ENCODE measurements at regions not wholly inside any gene's neighbourhood (a gene's known extent, or its start where the extent isn't known, plus 50 kb on each side); places are given as distances from the start of the nearest gene placed in this dataset.

DNA sequence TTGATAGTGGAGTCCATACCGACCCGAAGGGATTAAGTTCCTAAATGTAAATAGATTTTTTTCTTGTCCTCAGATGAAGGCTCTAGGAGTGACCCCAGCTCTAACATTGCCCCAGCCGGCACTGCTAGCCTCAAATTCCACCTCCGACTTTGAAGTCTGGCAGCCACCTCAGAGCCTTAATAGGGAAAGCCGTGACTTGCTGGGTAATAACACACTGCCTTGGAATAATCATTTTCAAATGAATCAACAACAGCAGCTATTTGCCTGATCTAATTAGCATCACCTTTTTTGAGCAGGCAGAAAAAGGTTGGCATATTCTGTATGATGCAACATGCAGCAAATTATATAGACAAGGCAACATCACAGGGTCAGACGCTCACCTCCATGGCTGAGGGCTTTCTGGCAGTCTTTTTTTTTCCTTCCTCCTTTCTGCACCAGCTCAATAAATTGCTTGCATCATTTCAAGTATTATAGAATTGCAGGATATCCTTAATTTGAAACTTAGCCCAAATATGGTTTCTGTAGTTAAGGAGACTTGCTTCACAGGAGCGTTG lies 276.5 kb upstream of the ATP5MC3 start:
- no peak for DNase-seq (ENCODE audit: low read depth)
- H3K27me3 ChIP-seq (ENCODE audit: control insufficient read depth, insufficient read depth, low read length): no peaks in the 10 kb centered on the region
- no peaks in the 10 kb centered on the region for H3K36me3 ChIP-seq (ENCODE audit: control insufficient read depth, insufficient read depth, low read length)
- TF ChIP-seq, protein P1, sequence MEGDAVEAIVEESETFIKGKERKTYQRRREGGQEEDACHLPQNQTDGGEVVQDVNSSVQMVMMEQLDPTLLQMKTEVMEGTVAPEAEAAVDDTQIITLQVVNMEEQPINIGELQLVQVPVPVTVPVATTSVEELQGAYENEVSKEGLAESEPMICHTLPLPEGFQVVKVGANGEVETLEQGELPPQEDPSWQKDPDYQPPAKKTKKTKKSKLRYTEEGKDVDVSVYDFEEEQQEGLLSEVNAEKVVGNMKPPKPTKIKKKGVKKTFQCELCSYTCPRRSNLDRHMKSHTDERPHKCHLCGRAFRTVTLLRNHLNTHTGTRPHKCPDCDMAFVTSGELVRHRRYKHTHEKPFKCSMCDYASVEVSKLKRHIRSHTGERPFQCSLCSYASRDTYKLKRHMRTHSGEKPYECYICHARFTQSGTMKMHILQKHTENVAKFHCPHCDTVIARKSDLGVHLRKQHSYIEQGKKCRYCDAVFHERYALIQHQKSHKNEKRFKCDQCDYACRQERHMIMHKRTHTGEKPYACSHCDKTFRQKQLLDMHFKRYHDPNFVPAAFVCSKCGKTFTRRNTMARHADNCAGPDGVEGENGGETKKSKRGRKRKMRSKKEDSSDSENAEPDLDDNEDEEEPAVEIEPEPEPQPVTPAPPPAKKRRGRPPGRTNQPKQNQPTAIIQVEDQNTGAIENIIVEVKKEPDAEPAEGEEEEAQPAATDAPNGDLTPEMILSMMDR (IDR thresholded peaks at IDR 0.05; ENCODE audit: insufficient read depth, low read length, poor library complexity, severe bottlenecking): no peak
- no peak overlapping the region for H3K4me3 ChIP-seq (ENCODE audit: low read depth, low read length)

DNA sequence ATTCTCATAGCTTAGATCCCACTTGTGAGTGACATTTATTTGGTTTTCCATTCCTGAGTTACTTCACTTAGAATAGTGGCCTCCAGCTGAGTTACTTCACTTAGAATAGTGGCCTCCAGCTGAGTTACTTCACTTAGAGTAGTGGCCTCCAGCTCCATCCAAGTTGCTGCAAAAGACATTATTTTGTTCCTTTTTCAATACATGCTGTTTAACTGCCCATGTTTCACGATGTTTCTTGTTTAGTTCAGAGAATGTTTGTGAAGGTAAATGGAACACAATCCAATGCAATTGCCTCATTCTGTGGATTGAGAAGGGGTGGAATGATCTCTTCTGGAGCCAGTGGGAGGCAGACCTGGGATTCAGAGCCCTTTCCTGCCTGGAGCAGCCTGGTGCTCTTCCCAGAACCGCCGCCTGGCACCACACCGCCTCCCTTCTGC lies 273.5 kb upstream of the ATP5MC3 start:
- Histone ChIP-seq H3K36me3 (ENCODE audit: control insufficient read depth, insufficient read depth, low read length) (no peaks in the 10 kb centered on the region), H3K4me3 (ENCODE audit: low read depth, low read length) (no peak overlapping the region), H3K27me3 (ENCODE audit: control insufficient read depth, insufficient read depth, low read length) (no peaks in the 10 kb centered on the region)
- TF ChIP-seq, protein P1 (IDR thresholded peaks at IDR 0.05; ENCODE audit: insufficient read depth, low read length, poor library complexity, severe bottlenecking): no peak
- no peak for DNase-seq (ENCODE audit: low read depth)

DNA sequence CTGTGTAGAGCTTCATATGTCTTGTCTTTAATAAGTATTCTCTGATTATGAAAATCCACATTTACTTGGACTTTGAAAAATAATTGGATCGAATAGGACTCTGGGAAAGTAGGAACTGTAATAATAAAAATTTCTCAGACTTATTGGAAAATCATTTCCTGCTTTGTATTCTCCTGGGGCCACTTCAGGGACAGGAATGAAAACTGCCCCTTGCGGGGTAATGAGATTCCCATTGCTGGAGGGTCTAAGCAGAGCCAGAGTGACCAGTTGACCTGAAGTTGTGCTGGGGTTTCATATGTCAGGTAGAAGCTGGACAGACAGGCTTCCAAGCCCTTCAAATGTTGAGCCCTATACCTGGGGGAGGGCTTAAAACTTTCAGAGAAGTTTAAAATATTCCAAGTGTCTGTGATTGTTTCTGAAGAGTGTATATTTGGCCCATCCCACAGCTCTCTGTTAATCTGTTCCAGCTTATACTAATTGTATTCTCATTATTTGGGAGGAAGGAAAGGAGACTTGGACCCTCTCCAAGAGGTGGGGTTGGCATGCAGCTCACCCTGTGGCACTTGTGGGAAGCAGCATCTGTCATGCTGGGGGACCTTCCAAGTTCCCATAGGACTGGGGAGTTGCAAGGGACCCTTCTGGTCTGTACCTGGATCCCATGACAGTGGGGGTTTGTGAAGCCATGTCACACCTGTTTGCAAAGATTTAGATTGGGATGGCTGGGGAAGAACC lies 268.7 kb upstream of the ATP5MC3 start:
- Histone ChIP-seq H3K36me3 (ENCODE audit: control insufficient read depth, insufficient read depth, low read length) (no peaks in the 10 kb centered on the region), H3K4me3 (ENCODE audit: low read depth, low read length) (no peak overlapping the region), H3K27me3 (ENCODE audit: control insufficient read depth, insufficient read depth, low read length) (no peaks in the 10 kb centered on the region)
- TF ChIP-seq, protein P1 (IDR thresholded peaks at IDR 0.05; ENCODE audit: insufficient read depth, low read length, poor library complexity, severe bottlenecking): no peak
- no peak for DNase-seq (ENCODE audit: low read depth)

- Histone ChIP-seq H3K36me3 (ENCODE audit: control insufficient read depth, insufficient read depth, low read length) (no peaks in the 10 kb centered on the region), H3K4me3 (ENCODE audit: low read depth, low read length) (no peak overlapping the region), H3K27me3 (ENCODE audit: control insufficient read depth, insufficient read depth, low read length) (no peaks in the 10 kb centered on the region)
- DNase-seq (ENCODE audit: low read depth): no peak
- TF ChIP-seq, protein P1 (IDR thresholded peaks at IDR 0.05; ENCODE audit: insufficient read depth, low read length, poor library complexity, severe bottlenecking): no peak
These were observed 268.1 kb upstream of the ATP5MC3 start for GRCh38 chr2:175449616-175450015.

GRCh38 chr2:175446201-175446600 lies 264.7 kb upstream of the ATP5MC3 start:
- no peaks in the 10 kb centered on the region for H3K36me3 ChIP-seq (ENCODE audit: control insufficient read depth, insufficient read depth, low read length)

More at GRCh38 chr2:175446201-175446600, 264.7 kb upstream of the ATP5MC3 start:
- H3K27me3 ChIP-seq (ENCODE audit: control insufficient read depth, insufficient read depth, low read length): peaks cover 3% of the 10 kb centered on the region
- H3K4me3 ChIP-seq (ENCODE audit: low read depth, low read length): no peak overlapping the region
- TF ChIP-seq, protein P1 (IDR thresholded peaks at IDR 0.05; ENCODE audit: insufficient read depth, low read length, poor library complexity, severe bottlenecking): no peak
- DNase-seq (ENCODE audit: low read depth): no peak
